SU-DHL-6 (cell line): ENCODE measurements at regions not wholly inside any gene's neighbourhood (a gene's known extent, or its start where the extent isn't known, plus 50 kb on each side); places are given as distances from the start of the nearest gene placed in this dataset.

Experiments used
- H2AFZ ChIP-seq: fragments of 200-600 bp; sonication (generic); 2 replicates; pipeline ENCODE4 v1.6.1; 2014; ENCODE audit warnings: low read depth, mild to moderate bottlenecking, moderate library complexity, mixed read lengths, antibody characterized with exemption, low read length; ENCODE audit not compliant: severe bottlenecking
- H3F3A ChIP-seq: fragments of 200-600 bp; shearing (Covaris generic); 2 replicates; pipeline ENCODE4 v1.6.0; 2016; ENCODE audit warnings: antibody characterized with exemption, mild to moderate bottlenecking; ENCODE audit not compliant: insufficient read depth
- H3K27ac ChIP-seq: fragments of 200-600 bp; sonication (generic); 2 replicates; pipeline ENCODE4 v1.5.1; 2016; ENCODE audit warnings: low read depth, mild to moderate bottlenecking, low read length, moderate library complexity, mixed read lengths
- H3K27me3 ChIP-seq: fragments of 200-600 bp; sonication (generic), shearing (Covaris generic); 2 replicates; pipeline ENCODE4 v1.6.0; 2014; ENCODE audit warnings: mild to moderate bottlenecking, low read length
- H3K36me3 ChIP-seq: fragments of 200-600 bp; sonication (generic); 2 replicates; pipeline ENCODE4 v1.6.1; 2014; ENCODE audit warnings: mild to moderate bottlenecking, low read length, mixed read lengths
- H3K4me2 ChIP-seq: fragments of 300-600, 200-600 bp; shearing (Covaris generic), sonication (generic); 2 replicates; pipeline ENCODE4 v1.6.0; 2014; ENCODE audit warnings: low read length, low read depth, mild to moderate bottlenecking; ENCODE audit not compliant: poor library complexity, severe bottlenecking
- H3K4me3 ChIP-seq: fragments of 200-600 bp; sonication (generic); 2 replicates; pipeline ENCODE4 v1.5.1; 2014; ENCODE audit warnings: antibody characterized with exemption, low read length, mild to moderate bottlenecking, mixed read lengths; ENCODE audit not compliant: insufficient read depth, poor library complexity, severe bottlenecking
- H3K79me2 ChIP-seq: fragments of 200-600 bp; sonication (generic); 2 replicates; pipeline ENCODE4 v1.6.1; 2014; ENCODE audit warnings: mild to moderate bottlenecking, low read length, moderate library complexity; ENCODE audit not compliant: insufficient read depth
- H3K9ac ChIP-seq: fragments of 200-600 bp; sonication (generic); 2 replicates; pipeline ENCODE4 v1.7.0; 2014; ENCODE audit warnings: mild to moderate bottlenecking, low read length
- H3K9me2 ChIP-seq: fragments of 200-600 bp; sonication (generic); replicated peaks from 2 replicates; pipeline ENCODE4 v1.6.1; 2014; ENCODE audit warnings: low read length; ENCODE audit not compliant: insufficient read depth
- H3K9me3 ChIP-seq: fragments of 200-600 bp; sonication (generic); 2 replicates; pipeline ENCODE4 v1.6.1; 2014; ENCODE audit warnings: low read length, mixed read lengths; ENCODE audit not compliant: insufficient read depth
- H4K20me1 ChIP-seq: fragments of 200-600 bp; sonication (generic); 2 replicates; pipeline ENCODE4 v1.6.1; 2014; ENCODE audit warnings: low read depth, mild to moderate bottlenecking, antibody characterized with exemption, low read length, moderate library complexity, mixed read lengths
- EZH2phosphoT487 ChIP-seq: fragments of 200-600 bp; sonication (generic), shearing (Covaris generic); conservative IDR thresholded peaks from 2 replicates; pipeline ENCODE4 v1.6.1; 2018; ENCODE audit warnings: mild to moderate bottlenecking, antibody characterized with exemption, low read length, moderate library complexity, mixed read lengths
- TF ChIP-seq, protein P1 (sequence below): fragments of 200-600 bp; sonication (generic); IDR thresholded peaks from one replicate; pipeline ENCODE4 v1.5.1; 2017; ENCODE audit warnings: antibody characterized with exemption, mild to moderate bottlenecking, low read length, moderate library complexity; ENCODE audit not compliant: insufficient read depth, poor library complexity, severe bottlenecking

DNA sequence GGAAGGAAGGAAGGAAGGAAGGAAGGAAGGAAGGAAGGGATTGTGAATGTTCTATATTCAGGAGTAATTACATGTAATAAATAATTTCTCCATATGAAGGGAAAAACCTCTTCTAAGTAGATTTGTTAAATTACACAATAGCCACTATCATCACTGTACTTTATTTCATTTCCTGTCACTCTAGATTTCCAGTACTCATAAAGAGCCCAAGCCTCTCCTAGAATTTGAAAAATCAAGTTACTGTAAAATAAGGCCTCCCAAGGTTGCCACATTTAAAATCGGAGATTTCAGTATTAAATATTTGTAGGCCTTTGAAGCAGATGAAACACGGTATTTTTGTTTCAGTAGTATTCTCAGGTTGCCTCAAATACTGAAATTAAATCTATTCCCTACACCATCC is 499.0 kb downstream of the CDH10 start:
- H3K9ac ChIP-seq: no peak overlapping the region
- no peak overlapping the region for H3K27ac ChIP-seq
- H3K27me3 ChIP-seq: no peaks in the 10 kb centered on the region
- H3K4me2 ChIP-seq: no peak overlapping the region
- H4K20me1 ChIP-seq: no peaks in the 10 kb centered on the region
- no peak overlapping the region for H2AFZ ChIP-seq
- no peaks in the 10 kb centered on the region for H3K79me2 ChIP-seq
- H3K4me3 ChIP-seq: no peak overlapping the region
- H3K9me3 ChIP-seq: no peaks in the 10 kb centered on the region
- no peaks in the 10 kb centered on the region for H3K9me2 ChIP-seq
- no peak for TF ChIP-seq EZH2phosphoT487
- TF ChIP-seq, protein P1, sequence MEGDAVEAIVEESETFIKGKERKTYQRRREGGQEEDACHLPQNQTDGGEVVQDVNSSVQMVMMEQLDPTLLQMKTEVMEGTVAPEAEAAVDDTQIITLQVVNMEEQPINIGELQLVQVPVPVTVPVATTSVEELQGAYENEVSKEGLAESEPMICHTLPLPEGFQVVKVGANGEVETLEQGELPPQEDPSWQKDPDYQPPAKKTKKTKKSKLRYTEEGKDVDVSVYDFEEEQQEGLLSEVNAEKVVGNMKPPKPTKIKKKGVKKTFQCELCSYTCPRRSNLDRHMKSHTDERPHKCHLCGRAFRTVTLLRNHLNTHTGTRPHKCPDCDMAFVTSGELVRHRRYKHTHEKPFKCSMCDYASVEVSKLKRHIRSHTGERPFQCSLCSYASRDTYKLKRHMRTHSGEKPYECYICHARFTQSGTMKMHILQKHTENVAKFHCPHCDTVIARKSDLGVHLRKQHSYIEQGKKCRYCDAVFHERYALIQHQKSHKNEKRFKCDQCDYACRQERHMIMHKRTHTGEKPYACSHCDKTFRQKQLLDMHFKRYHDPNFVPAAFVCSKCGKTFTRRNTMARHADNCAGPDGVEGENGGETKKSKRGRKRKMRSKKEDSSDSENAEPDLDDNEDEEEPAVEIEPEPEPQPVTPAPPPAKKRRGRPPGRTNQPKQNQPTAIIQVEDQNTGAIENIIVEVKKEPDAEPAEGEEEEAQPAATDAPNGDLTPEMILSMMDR: no peak
- H3K36me3 ChIP-seq: no peaks in the 10 kb centered on the region; the same call in 1 of the 2 replicates
- peaks cover 2% of the 10 kb centered on the region; the same call in 1 of the 2 replicates for H3F3A ChIP-seq

DNA sequence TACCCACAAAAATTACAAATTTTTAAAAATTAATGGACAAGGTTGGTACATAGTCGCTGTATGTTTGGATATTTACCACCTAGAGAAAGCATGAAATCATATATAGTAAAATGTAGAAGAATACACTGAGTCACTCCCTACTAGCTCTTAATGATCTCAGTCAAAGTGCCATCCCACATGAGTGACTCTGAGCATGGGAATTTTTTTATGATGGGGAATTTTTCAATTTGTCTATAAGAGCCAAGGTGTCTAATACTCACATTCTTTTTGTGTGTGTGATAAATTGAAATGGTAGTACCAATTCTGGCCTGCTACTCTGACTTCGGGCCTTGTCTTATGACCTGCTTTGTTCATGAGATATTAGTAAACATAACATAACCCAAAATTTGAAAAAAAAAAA is 483.2 kb downstream of the CDH10 start:
- Histone ChIP-seq H3F3A (no peaks in the 10 kb centered on the region), H3K79me2 (no peaks in the 10 kb centered on the region), H3K4me3 (no peak overlapping the region), H3K4me2 (no peak overlapping the region), H3K9me2 (no peaks in the 10 kb centered on the region), H3K27me3 (no peaks in the 10 kb centered on the region), H2AFZ (no peak overlapping the region), H3K9ac (no peak overlapping the region), H3K9me3 (no peaks in the 10 kb centered on the region), H3K36me3 (no peaks in the 10 kb centered on the region), H4K20me1 (no peaks in the 10 kb centered on the region), H3K27ac (no peak overlapping the region)
- TF ChIP-seq, protein P1: no peak
- no peak for TF ChIP-seq EZH2phosphoT487

DNA sequence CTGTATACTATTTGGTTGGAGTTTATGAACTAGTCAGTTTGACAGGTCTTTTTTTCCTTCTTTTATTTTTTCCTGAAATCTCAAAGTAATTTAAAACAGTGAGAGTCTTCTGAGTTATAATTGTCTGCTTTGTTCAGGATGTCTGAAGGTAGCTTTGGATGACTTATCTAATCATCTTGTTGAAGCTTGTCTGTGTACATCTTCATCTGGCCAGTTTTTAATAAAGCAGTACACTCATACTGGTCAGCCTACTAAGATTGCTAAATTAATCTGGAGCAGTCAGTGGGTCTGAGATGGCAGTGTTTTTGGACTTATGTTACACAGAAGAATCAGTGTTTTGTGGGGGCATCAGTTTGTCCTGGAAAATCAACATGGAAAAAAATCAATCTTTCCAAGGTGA is 482.4 kb downstream of the CDH10 start:
- Histone ChIP-seq H3K36me3 (no peaks in the 10 kb centered on the region), H3K9me3 (no peaks in the 10 kb centered on the region), H3K4me3 (no peak overlapping the region), H2AFZ (no peak overlapping the region), H3K79me2 (no peaks in the 10 kb centered on the region), H3K9me2 (no peaks in the 10 kb centered on the region), H3K4me2 (no peak overlapping the region), H3F3A (no peaks in the 10 kb centered on the region), H4K20me1 (no peaks in the 10 kb centered on the region), H3K9ac (no peak overlapping the region), H3K27me3 (no peaks in the 10 kb centered on the region), H3K27ac (no peak overlapping the region)
- TF ChIP-seq EZH2phosphoT487: no peak
- TF ChIP-seq, protein P1: no peak
